Limb (tissue), 2 donors: ENCODE measurements at regions not wholly inside any gene's neighbourhood (a gene's known extent, or its start where the extent isn't known, plus 50 kb on each side); places are given as distances from the start of the nearest gene placed in this dataset.
"Not testable (repeated sequence)": the region's sequence is repeated elsewhere in the genome, so short reads cannot be mapped to it uniquely, and the experiment has no call there.

Experiments used
- DNase-seq, 2 donors: peaks; one replicate each; pipeline ENCODE4 v3.0.0-alpha.2; 2016; ENCODE audit errors: extremely low spot score in 2 of 2

DNA sequence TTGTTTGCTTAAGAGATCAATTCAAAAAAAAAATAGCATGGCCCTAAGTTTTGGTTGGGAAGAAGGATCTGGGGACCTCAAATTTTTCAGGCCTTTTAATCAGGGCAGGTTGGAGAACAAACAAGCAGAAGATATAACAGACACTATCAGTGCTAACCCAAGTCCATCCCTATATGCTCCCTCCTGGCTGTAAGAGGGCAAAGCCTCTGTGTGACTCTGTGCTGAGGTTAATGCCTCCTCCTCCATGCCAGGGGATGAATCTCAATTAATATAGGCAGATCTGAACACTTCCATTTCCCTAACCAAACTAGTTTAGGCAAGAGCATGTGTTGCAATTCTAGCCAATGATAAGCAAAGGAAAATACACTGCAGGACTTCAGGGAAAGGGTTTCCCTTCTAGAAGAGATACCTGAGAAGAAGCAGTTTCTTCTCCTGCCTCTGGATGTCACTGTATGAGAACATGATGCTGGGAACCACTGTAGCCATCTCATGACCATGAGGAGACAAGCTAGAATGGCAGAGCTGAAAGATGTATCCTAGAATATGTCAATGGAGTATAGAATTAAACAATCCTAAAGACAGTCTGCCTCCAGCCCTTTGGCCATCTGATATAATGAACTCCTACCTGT is 76.0 kb downstream of the CHD9NB start:
- DNase-seq = no peak

GRCh38 chr16:52967744-52968143 is 85.0 kb downstream of the CHD9NB start:
- no peak for DNase-seq

DNA sequence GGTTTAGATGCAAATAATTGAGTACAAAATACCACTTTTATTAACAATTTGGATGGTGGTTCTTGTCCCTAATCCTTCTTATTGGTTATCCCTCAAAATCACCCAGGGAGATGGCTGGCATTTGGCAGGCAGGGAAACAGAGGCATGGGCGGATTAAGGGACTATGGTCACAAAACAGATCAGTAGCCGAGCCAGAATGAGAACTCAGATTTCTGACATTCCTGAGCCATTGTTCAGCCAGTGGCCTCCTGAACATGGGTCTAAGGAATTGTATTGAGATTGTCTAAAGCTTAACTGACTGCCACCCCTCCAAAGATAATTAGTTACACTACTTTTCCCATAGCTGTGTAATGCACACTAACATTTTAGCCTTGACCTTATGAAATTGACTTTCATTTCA is 88.4 kb downstream of the CHD9NB start:
- DNase-seq = no peak

GRCh38 chr16:52963855-52964242 is 88.8 kb downstream of the CHD9NB start:
- no peak for DNase-seq

GRCh38 chr16:52963212-52963854 is 89.4 kb downstream of the CHD9NB start:
- peak in 1 of 2 donors; percentile 57 for DNase-seq

- DNase-seq = no peak
Observed at GRCh38 chr16:52958951-52959350, 93.7 kb downstream of the CHD9NB start.

- no peak for DNase-seq
Observed at GRCh38 chr16:52957199-52957598, 95.5 kb downstream of the CHD9NB start.

- DNase-seq = no peak
Observed at GRCh38 chr16:52956044-52956443, 96.7 kb downstream of the CHD9NB start.

DNA sequence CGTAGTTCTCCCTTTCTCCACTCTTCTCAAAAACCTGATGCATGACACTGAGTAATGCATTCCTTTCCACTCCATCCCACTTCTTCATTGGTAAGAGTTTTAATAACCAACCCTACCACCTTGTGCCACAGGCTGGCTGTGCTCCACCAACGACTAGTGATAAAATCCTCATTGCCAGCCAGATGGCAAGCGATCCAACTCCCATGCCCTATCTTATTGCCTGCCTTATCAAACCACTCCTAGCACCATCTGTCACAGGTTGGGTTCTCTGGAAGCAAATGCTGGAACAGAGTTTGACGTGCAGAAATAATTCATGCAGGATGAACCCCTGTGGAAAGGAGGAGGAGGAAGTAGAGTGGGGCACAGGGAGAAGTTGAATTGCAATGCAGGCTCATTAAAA is 99.5 kb downstream of the CHD9NB start:
- DNase-seq = no peak

DNA sequence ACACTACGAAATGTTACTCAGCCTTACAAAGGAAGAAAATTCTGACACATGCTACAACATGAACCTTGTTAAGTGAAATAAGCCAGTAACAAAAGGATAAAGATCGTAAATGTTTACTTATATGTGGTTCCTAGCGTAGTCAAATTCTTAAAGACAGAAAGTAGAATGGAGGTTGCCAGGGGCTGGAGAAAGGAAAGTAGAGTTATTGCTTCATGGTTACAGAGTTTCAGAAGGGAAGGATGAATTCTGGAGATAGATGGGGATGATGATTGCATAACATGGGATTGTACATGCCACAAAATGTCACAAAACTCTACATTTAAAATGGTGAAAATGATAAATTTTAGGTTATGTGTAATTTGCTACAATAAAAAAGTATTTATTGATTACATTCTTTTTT is 103.8 kb downstream of the CHD9NB start:
- no peak for DNase-seq

GRCh38 chr16:52932321-52932720 is 120.4 kb downstream of the CHD9NB start:
- DNase-seq = no peak

- no peak for DNase-seq
Observed at GRCh38 chr16:52929478-52930400, 123.0 kb downstream of the CHD9NB start.

DNA sequence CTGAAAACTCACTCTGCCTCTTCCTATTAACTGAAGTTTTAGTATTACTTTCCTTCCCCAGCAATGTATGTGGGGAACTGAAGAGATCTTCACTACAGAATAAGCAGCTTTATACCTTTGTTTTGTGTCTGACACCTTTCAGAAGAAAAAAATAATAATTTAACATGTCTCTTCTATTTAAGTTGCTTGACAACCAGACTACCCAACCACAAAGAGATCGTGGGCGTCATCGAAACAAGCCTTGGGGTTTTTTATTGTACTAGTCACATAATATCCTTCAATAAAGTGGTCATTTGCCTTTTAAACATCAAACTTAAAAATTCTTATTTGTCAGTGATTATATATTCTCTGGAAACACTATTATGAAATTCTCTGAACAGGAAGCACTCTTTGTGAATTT is 123.7 kb downstream of the CHD9NB start:
- DNase-seq = no peak

DNA sequence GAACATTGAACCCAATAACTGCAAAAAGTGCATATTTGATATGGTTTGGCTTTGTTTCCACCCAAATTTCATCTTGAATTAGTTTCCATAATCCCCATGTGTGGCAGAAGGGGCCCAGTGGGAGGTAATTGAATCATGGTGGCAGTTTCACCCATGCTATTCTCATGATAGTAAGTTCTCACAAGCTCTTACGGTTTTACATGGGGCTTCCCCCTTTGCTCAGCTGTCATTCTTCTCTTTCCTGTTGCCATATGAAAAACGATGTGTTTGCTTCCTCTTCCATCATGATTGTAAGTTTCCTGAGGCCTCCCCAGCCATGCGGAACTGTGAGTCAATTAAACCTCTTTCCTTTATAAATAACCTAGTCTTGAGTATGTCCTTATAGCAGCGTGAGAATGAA is 127.6 kb downstream of the CHD9NB start:
- DNase-seq = no peak

DNA sequence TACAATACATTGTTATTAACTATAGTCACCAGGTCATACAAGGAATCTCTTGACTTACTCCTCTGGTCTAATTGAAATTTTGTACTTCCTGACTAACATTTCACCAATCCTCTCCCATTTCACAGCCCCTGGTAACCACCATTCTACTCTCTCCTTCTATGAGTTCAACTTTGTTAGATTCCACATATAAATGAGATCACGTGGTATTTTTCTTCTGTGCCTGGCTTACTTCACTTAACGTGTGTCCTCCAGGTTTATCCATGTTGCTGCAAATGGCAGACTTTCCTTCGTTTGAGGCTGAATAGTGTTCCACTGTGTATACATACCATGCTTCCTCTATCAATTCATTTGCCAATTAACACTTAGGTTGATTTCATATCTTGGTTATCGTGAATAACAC is 128.5 kb downstream of the CHD9NB start:
- no peak for DNase-seq

- no peak for DNase-seq
Observed at GRCh38 chr16:52921104-52921503, 131.6 kb downstream of the CHD9NB start.

DNA sequence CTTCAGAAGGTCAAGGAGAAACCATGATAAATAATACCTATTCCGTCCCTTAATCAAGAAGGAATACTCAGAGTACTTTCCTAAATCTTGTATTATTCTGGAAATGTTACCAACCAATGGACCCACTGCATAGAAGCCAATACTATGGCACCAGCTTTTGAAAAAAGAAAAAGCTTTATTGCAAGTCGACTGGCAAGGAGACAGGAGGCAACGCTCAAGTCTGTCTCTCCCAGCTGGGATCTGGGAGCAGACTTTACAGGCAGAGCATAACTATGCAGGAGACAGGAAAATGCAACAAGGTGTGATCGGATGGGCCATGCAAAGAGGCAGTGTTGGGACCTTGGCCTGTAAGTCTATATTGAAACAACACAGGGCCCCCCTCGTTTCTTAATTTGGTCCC is 132.4 kb downstream of the CHD9NB start:
- no peak for DNase-seq

- DNase-seq = no peak
Observed at GRCh38 chr16:52914428-52914827, 138.3 kb downstream of the CHD9NB start.

GRCh38 chr16:52912565-52913173 is 140.0 kb downstream of the CHD9NB start:
- peak; percentile 68 to 80 for DNase-seq

DNA sequence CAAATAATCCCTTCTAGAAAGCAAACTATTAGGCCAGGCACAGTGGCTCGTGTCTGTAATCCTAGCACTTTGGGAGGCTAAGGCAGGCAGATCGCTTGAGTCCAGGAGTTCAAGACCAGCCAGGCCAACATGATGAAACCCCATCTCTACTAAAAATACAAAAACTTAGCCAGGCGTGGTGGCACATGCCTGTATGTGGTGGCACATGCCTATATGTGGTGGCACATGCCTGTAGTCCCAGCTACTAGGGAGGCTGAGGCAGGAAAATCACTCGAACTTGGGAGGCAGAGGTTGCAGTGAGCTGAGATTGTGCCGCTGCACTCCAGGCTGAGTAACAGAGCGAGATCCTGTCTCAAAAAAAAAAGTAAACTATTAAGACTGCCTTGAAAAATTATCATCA is 144.6 kb downstream of the CHD9NB start:
- DNase-seq = not testable (repeated sequence)

- no peak for DNase-seq
Observed at GRCh38 chr16:52906281-52906680, 146.4 kb downstream of the CHD9NB start.
